Activated T-helper 2 cell treated with anti-CD3 and anti-CD28 coated beads, Interferon-gamma antibody, Interleukin-2, Interleukin-4, amounts not matched to agents 10 μg/mL and 5 μg/mL and 100 μg/mL, durations not matched to agents 14 hours and 24 hours and 36 hours (primary cell): ENCODE measurements at regions not wholly inside any gene's neighbourhood (a gene's known extent, or its start where the extent isn't known, plus 50 kb on each side); places are given as distances from the start of the nearest gene placed in this dataset.
"Not testable (repeated sequence)": the region's sequence is repeated elsewhere in the genome, so short reads cannot be mapped to it uniquely, and the experiment has no call there.

Experiments used
- DNase-seq: peaks from one replicate; pipeline ENCODE4 v3.0.0; 2021; ENCODE audit warnings: low spot score
- H3K27ac Mint-ChIP-seq: one replicate; pipeline ENCODE4 v1.8.0; 2021; ENCODE audit warnings: mixed read lengths
- H3K27me3 Mint-ChIP-seq: one replicate; pipeline ENCODE4 v1.8.0; 2021; ENCODE audit warnings: low read depth, mixed read lengths
- H3K36me3 Mint-ChIP-seq: one replicate; pipeline ENCODE4 v1.8.0; 2021; ENCODE audit warnings: low read depth, mixed read lengths
- H3K4me1 Mint-ChIP-seq: one replicate; pipeline ENCODE4 v1.8.0; 2021; ENCODE audit warnings: low read depth, mixed read lengths
- H3K4me3 Mint-ChIP-seq: one replicate; pipeline ENCODE4 v1.8.0; 2021; ENCODE audit warnings: low read depth, mild to moderate bottlenecking, moderate library complexity, mixed read lengths
- H3K9me3 Mint-ChIP-seq: one replicate; pipeline ENCODE4 v1.8.0; 2021; ENCODE audit warnings: mixed read lengths
- intact Hi-C: fragments of 100-400 bp; cut with micrococcal nuclease; formaldehyde crosslinking; loops from one replicate; pipeline ENCODE4 v1.15.1; 2023

DNA sequence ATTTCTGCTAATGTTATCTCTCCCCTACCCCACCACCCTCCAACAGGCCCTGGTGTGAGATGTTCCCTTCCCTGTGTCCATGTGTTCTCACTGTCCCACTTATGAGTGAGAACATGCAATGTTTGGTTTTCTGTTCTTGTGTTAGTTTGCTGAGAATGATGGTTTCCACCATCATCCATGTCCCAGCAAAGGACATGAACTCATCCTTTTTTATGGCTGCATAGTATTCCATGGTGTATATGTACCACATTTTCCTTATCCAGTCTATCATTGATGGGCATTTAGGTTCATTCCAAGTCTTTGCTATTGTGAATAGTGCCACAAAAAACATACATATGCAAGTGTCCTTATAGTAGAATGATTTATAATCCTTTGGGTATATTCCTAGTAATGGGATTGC lies 104.5 kb downstream of the ZNF33B start:
- intact Hi-C loops, H3K4me3 Mint-ChIP-seq, DNase-seq, H3K27me3 Mint-ChIP-seq, H3K4me1 Mint-ChIP-seq, H3K27ac Mint-ChIP-seq: not testable (repeated sequence)
- peaks cover 40% of the 10 kb centered on the region for H3K36me3 Mint-ChIP-seq
- peaks cover 83% of the 10 kb centered on the region for H3K9me3 Mint-ChIP-seq

DNA sequence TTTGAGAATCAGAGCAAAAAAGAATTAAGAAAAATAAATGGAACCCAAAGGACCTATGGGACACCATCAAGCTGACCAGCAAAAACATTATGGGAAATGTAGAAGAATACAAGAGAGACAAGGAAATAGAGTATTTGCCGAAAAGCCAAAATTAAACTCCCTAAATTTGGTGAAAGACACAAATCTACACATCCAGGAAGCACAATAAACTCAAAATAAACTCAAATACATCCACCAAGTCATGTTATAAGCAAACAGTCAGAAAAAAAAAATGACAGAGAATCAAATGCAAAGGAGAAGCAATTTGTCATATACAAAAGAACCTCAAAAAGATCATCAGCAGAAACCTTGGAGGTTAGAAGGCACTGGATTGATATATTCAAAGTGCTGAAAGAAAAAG lies 105.4 kb downstream of the ZNF33B start:
- DNase-seq: no peak
- Mint-ChIP-seq H3K27me3 (no peaks in the 10 kb centered on the region), H3K36me3 (peaks cover 32% of the 10 kb centered on the region), H3K9me3 (peaks cover 78% of the 10 kb centered on the region), H3K4me1 (no peaks in the 10 kb centered on the region), H3K4me3 (no peak overlapping the region), H3K27ac (no peak overlapping the region)
- intact Hi-C loops: no loop called here

DNA sequence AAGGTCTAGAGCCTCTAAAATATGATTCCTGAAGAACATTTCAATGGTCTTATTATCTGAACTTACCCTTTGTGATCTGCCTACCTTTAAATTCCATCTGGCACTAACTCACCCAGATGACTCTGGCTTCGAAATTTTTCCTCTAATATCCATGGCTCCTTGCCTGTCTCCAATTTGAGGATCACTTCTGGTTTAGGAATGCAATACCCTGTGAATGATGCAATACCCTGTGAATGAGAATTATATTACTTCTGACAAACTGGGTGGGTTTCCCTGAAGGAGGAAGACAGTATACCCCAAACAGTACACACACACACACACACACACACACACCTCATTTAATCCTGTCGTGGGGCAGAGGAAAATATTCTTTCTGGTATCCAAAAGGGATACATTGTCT lies 115.3 kb downstream of the ZNF33B start:
- Mint-ChIP-seq H3K27ac (no peak overlapping the region), H3K36me3 (peaks cover 58% of the 10 kb centered on the region), H3K9me3 (peaks cover 68% of the 10 kb centered on the region), H3K4me3 (no peak overlapping the region), H3K27me3 (no peaks in the 10 kb centered on the region), H3K4me1 (no peaks in the 10 kb centered on the region)
- intact Hi-C loops: no loop called here
- no peak for DNase-seq

DNA sequence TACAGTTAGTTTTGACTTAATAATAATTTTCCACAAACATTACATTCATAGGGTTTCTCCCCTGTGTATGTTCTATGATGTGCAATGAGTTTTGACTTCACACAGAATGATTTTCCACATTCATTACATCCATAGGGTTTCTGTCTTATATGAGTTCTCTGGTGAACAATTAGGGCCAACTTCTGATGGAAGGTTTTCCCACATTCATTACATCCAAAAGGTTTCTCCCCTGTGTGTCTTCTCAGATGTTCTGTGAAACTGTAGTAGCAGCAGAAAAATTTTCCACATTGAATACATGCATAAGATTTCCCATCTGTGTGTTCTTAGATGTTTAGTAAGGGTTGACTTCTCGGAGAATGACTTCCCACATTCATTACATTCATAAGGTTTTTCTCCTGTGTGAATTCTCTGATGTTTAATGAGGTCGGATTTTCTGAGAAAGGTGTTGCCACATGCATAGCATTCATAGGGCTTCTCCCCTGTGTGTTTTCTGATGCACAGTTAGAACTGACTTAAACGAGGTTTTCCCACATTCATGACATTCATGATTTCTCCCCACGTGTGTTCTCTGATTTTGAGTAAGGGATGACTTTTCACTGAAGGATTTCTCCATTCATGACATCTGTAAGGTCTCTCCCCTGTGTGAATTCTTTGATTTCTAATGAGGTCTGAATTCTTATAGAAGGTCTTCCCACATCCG lies 118.5 kb downstream of the ZNF33B start:
- no peak for DNase-seq
- Mint-ChIP-seq H3K36me3 (peaks cover 65% of the 10 kb centered on the region), H3K4me1 (no peaks in the 10 kb centered on the region), H3K27ac (no peak overlapping the region), H3K9me3 (peaks cover 86% of the 10 kb centered on the region), H3K27me3 (no peaks in the 10 kb centered on the region), H3K4me3 (no peak overlapping the region)
- intact Hi-C loops: no loop called here

DNA sequence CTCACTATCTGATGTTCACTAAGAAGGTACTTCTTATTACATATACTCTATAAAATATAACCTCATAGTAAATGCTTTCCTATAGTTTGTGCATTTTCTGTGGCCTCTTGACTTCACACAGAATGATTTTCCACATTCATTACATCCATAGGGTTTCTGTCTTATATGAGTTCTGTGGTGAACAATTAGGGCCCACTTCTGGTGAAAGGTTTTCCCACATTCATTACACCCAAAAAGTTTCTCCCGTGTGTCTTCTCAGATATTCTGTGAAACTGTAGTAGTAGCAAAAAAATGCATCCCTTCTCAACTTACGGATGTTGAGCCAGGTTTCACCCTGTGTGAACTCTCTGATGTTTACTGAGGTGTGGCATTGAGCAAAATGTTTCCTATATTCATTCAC lies 119.3 kb downstream of the ZNF33B start:
- Mint-ChIP-seq H3K9me3 (peaks cover 86% of the 10 kb centered on the region), H3K27me3 (no peaks in the 10 kb centered on the region), H3K27ac (no peak overlapping the region), H3K4me1 (no peaks in the 10 kb centered on the region), H3K36me3 (peaks cover 60% of the 10 kb centered on the region), H3K4me3 (no peak overlapping the region)
- no peak for DNase-seq
- intact Hi-C loops: no loop called here

DNA sequence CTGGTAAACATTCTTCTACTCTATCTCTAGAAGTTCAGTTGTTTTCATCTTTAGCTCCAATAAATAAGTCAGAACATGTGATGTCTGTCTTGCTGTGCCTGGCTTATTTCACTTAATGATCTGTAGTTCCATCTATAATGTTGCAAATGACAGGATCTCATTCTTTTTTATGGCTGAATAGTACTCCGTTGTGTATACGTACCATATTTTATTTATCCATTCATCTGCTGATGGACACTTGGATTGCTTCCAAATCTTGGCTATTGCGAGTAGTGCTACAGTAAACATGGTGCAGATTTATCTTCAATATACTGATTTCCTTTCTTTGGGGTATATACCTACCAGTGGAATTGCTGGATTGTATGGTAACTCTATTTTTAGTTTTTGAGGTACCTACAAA lies 124.4 kb downstream of the ZNF33B start:
- no peaks in the 10 kb centered on the region for H3K4me1 Mint-ChIP-seq
- H3K27ac Mint-ChIP-seq: no peak overlapping the region
- intact Hi-C loops: no loop called here
- no peaks in the 10 kb centered on the region for H3K27me3 Mint-ChIP-seq
- H3K4me3 Mint-ChIP-seq: no peak overlapping the region
- peaks cover 86% of the 10 kb centered on the region for H3K9me3 Mint-ChIP-seq
- no peak for DNase-seq
- H3K36me3 Mint-ChIP-seq: peaks cover 15% of the 10 kb centered on the region

DNA sequence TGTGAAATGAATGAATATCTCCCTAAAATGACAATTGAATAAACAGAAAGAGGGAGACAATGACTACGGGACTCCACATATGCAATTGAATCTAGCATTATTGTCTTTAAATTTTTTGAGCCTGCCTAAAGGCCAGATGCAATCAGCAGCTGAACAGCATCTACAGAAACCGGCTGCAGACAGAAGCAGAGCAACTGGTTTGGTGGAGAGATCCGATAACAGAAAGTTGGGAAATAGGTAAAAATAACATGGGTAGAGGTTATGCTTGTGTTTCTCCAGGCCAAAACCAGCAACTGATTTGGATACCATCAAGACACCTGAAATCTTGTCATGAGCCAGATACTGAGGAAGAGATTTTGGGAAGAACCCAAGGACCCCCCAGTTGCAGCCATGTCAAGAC lies 146.6 kb downstream of the ZNF33B start:
- Mint-ChIP-seq H3K4me3 (no peak overlapping the region), H3K4me1 (no peaks in the 10 kb centered on the region), H3K27ac (no peak overlapping the region), H3K36me3 (no peaks in the 10 kb centered on the region), H3K27me3 (no peaks in the 10 kb centered on the region), H3K9me3 (peaks cover 35% of the 10 kb centered on the region)
- intact Hi-C loops: no loop called here
- DNase-seq: no peak

DNA sequence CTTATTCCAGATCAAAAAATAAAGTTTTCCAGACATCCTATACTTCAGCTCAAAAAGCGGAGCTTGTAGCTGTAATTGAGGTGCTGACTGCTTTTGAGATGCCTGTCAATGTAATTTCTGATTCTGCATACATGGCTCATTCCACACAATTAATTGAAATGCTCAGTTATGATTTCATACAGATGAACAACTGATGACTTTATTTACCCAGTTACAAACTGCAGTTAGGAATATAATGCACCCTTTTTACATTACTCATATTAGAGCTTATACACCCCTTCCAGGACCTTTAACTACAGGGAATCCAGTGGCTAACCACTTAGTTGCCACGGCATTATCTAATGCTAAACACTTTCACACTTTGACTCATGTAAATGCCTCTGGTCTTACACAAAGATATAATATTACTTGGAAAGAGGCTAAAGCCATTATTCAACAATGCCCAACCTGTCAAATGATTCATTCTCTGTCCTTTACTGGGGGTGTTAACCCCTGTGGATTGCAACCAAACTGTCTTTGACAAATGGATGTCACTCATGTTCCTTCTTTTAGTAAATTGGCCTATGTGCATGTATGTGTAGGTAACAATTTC lies 147.3 kb downstream of the ZNF33B start:
- no peaks in the 10 kb centered on the region for H3K4me1 Mint-ChIP-seq

DNA sequence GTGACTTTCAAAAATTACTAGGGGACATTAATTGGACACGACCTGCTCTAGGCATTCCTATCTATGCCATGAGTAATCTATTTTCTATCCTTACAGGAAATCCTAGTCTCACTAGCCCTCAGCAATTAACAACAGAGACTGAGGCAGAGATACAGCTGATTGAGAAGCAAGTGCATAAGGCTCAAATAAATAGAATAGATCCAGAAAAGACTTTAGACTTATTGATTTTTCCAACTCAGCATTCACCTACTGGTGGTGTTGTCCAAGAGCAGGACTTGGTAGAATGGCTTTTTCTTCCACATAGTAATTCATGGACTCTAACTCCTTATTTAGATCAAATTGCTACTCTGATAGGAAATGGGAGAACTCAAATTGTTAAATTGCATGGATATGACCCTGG lies 148.0 kb downstream of the ZNF33B start:
- H3K27me3 Mint-ChIP-seq: no peaks in the 10 kb centered on the region
- intact Hi-C loops: no loop called here

More for the DNA sequence above, 147.3 kb downstream of the ZNF33B start:
- intact Hi-C loops: no loop called here
- H3K9me3 Mint-ChIP-seq: peaks cover 37% of the 10 kb centered on the region
- DNase-seq: no peak
- H3K27ac Mint-ChIP-seq: no peak overlapping the region
- no peaks in the 10 kb centered on the region for H3K36me3 Mint-ChIP-seq
- H3K27me3 Mint-ChIP-seq: no peaks in the 10 kb centered on the region
- H3K4me3 Mint-ChIP-seq: no peak overlapping the region

DNA sequence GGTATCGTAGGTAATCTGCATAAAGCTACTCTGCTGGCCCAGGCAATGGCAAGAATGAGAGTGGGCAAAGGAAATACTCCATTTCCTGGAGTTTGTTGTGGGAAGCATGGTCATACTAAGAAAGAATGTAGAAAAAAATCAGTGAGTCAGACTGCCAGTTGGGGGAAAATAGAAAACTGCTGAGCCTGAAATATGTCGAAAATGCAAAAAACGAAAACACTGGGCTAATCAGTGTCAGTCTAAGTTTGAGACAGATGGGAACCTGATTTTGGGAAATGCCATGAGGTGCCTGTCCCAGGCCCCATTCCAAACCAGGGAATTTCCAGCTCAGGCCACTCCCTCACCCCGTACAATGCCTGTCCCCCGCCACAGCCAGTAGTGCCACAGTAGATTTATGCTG lies 150.0 kb downstream of the ZNF33B start:
- no peaks in the 10 kb centered on the region for H3K4me1 Mint-ChIP-seq
- H3K27me3 Mint-ChIP-seq: no peaks in the 10 kb centered on the region
- intact Hi-C loops: no loop called here

More for the DNA sequence above, 148.0 kb downstream of the ZNF33B start:
- Mint-ChIP-seq H3K4me1 (no peaks in the 10 kb centered on the region), H3K4me3 (no peak overlapping the region), H3K9me3 (peaks cover 38% of the 10 kb centered on the region), H3K36me3 (no peaks in the 10 kb centered on the region), H3K27ac (no peak overlapping the region)
- no peak for DNase-seq

DNA sequence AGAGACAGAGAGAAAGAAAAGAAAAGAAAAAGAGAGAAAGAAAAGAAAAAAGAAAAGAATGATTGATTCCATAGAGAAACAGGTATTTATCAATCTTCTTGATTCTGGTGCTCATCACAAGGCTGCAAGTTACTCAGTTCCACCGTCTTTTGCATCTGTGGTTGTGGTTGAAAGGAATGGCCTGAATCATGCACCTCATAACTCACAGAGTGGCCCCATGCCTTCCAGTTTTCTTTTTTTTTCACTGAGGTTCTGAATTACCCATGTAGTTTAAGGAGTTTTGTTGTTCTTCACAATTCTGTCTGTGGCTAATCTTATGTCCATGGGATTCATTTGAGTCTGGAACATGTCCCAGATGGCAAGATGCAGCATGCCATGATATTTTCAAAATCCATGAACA lies 156.0 kb downstream of the ZNF33B start:
- intact Hi-C loops: no loop called here
- H3K27me3 Mint-ChIP-seq: no peaks in the 10 kb centered on the region
- no peak overlapping the region for H3K27ac Mint-ChIP-seq
- H3K36me3 Mint-ChIP-seq: no peaks in the 10 kb centered on the region
- no peaks in the 10 kb centered on the region for H3K4me1 Mint-ChIP-seq
- no peak for DNase-seq
- no peak overlapping the region for H3K4me3 Mint-ChIP-seq
- H3K9me3 Mint-ChIP-seq: peaks cover 31% of the 10 kb centered on the region

More for the DNA sequence above, 150.0 kb downstream of the ZNF33B start:
- no peak for DNase-seq
- H3K9me3 Mint-ChIP-seq: peaks cover 35% of the 10 kb centered on the region
- H3K27ac Mint-ChIP-seq: no peak overlapping the region
- H3K4me3 Mint-ChIP-seq: no peak overlapping the region
- H3K36me3 Mint-ChIP-seq: no peaks in the 10 kb centered on the region

DNA sequence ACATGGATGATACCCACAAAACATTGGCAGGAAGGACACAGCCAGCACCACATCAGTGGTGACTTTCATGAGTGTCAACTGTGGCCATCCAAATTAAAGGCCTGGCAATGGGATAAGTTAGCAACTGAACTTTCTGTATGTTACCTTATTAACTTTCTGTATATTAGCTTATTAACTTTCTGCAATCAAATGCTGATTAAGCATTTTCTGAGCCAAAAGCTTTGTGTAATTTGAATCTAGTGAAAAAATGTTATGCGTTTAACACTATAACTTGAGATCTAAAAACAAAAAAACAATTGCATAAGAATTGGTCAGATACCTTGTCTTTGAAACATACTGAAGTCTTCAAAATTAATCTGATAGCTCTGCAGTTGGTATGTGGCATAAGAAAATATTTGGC lies 159.3 kb downstream of the ZNF33B start:
- intact Hi-C loops: no loop called here
- DNase-seq: no peak
- Mint-ChIP-seq H3K36me3 (no peaks in the 10 kb centered on the region), H3K9me3 (peaks cover 20% of the 10 kb centered on the region), H3K4me3 (no peak overlapping the region), H3K27me3 (peaks cover 2% of the 10 kb centered on the region), H3K27ac (no peak overlapping the region), H3K4me1 (no peaks in the 10 kb centered on the region)

DNA sequence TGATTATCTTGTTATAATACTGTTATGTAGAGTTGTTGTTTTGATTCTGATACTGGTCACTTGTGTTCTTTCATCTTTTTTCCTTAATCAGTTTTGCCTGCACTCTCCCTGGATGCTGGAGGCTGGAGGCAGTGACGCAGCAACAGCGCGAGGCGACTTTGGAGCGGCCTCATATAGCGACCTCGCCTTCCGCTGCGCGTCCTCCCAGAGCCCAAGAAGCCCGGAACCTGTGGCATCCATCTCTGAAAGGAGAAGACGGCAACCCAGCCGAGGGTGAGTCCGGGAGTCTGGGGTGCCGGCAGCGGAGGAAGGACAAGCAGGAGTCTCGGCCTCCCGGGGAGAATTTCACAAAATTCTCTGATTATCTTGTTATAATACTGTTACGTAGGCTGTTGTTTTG lies 161.2 kb downstream of the ZNF33B start:
- no peak for DNase-seq
- H3K4me1 Mint-ChIP-seq: no peaks in the 10 kb centered on the region

More for the DNA sequence above, 161.2 kb downstream of the ZNF33B start:
- no peak overlapping the region for H3K27ac Mint-ChIP-seq
- peaks cover 2% of the 10 kb centered on the region for H3K27me3 Mint-ChIP-seq
- H3K9me3 Mint-ChIP-seq: peaks cover 10% of the 10 kb centered on the region
- H3K4me3 Mint-ChIP-seq: no peak overlapping the region
- H3K36me3 Mint-ChIP-seq: no peaks in the 10 kb centered on the region
- intact Hi-C loops: no loop called here
